GM21576 (cell line): ENCODE measurements at regions not wholly inside any gene's neighbourhood (a gene's known extent, or its start where the extent isn't known, plus 50 kb on each side); places are given as distances from the start of the nearest gene placed in this dataset.
"Not testable (repeated sequence)": the region's sequence is repeated elsewhere in the genome, so short reads cannot be mapped to it uniquely, and the experiment has no call there.

Experiments
- ATAC-seq: cut with Tn5 transposase; IDR thresholded peaks from one replicate; pipeline ENCODE4 v1.9.1; 2021; ENCODE audit warnings: mild to moderate bottlenecking, moderate library complexity; ENCODE audit not compliant: unreplicated experiment

DNA sequence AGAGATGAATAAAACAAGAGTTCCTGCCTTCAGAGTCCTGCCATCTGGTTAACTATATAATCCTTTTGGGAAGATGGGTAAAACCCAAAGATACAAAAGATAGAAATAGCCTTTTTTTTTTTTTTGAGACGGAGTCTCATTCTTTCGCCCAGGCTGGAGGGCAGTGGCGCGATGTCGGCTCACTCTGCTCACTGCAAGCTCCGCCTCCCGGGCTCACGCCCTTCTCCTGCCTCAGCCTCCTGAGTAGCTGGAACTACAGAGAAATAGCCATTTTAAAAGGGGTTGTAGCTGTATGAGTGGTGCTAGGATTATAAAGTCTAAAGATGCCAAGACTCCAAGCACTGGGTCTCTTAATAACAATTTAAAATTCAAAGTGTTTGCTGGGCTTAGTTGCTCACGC is 97.2 kb downstream of the KDR start:
- ATAC-seq, result no peak

DNA sequence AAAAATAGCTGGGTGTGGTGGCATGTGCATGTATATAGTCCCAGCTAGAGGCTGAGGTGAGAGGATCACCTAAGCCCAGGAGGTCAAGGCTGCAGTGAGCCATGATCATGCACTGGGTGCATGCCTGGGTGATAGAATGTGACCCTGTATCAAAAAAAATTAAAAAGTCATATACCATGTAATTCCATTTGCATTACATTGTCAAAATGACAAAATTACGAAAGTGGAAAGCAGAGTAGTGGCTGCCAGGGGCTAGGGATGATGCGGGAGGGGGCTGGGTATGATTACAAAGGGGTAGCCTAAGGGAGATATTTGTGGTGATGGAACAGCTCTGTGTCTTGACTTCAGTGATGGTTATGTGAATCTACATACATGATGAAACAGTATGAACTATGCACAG is 97.8 kb downstream of the KDR start:
- ATAC-seq, result no peak

DNA sequence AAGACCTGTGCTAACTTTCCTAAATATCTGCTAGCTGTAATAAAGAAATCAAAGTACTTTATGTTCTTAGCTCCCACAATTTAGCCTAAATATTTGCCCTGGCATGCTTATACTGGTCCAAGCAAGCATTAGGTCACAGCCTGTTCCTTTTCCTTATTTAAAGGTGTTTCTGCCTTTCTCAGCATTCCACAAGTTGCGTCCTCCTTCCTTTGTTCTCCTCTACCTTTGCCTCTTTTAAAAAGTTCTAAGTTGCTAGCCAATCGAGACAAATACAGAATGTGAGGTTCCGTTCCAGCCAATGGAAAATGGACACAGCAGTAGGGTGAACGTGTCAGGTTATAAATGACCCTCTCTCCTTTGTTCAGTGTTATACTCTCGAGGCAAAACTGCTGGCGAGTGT is 99.9 kb downstream of the KDR start:
- ATAC-seq, result not testable (repeated sequence)

DNA sequence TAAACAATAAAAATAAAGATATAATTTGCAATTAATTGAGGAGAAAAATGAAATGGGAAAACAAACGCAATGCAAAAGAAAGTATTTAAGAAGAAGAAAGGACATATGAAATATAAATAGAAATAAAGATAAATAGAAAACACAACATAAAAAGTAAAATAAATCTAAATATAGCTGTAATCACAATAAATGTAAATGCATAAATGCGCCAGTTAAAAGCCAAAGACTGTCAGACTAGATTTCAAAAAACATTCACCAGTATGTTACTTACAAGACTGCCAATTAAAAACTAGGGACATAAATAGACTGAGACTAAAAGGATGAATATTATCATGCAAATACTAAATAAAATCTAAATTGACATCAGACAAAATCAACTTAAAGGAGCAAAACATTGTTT is 102.4 kb downstream of the KDR start:
- no peak for ATAC-seq

DNA sequence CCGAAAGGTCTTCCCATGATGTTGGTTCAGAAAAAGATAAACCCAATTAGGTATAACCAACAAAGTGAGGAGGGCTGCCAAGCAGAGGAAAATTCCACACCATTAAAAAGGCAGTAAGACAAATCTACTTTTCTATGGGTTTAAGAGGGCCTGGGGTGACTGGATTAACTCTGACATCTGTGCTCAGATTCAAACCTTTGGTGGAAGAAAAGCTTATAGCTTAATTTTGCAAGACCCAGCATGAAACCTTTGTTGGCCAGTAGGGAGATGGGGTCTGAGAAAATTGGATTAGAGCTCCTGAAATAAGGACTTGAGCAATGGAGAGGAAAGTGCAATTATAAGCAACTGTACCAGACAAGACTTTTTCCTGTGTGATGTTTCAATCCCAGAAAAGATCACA is 104.2 kb downstream of the KDR start:
- no peak for ATAC-seq

DNA sequence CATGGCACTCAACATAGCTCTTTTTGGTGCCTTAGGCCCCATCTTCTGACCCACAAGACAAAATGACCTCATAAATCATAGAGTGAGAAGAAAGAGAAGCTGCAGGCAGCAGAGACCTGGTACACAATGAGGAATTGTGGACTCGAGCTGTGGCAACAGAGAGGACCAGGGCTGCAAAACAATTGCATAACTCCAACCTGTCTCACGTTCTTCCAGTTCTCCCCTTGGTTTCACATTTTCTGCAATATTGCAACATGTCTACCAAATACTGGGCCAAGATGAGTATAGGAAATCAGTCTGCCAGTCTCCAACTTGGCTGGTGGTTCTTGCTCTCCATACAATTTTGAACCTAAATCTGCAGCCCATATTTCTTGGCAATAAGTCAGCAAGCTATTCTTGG is 105.3 kb downstream of the KDR start:
- no peak for ATAC-seq

DNA sequence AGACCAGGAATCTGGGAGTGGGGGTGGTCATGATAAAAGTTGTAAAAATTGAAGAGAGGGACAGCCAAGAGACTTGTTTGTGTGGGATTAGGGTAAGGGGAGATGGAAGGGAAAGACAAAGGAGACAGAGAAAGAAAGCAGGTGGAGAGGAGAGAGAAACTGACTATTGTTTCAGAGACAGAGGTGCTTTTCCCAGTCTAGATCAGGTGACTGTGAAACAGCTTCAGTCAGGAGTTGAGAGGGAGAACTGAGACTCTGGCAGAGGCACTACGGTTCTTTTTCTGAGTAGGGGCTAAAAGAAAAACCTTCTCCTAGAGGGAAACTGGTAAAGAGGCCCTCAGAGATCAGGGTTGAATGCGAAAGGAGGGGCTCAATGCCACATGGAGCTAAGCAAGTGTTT is 106.4 kb downstream of the KDR start:
- ATAC-seq, result no peak

DNA sequence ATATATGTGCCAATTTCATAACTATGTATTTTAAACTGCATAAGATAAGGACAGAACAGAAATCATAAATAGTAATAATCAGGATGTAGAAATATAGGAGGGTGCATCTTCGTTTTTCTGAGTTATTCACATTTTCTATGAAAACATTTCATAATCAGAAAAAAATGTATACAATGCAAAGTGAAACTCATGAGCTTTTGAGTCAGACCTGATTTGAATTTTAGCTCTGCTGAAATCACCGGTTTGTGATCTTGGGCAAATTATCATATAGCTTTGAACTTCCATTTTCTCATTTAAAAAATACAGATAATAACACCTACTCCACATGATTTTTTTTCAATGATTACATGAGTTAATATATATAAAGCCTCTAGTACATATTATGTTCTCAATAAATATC is 106.9 kb downstream of the KDR start:
- no peak for ATAC-seq

DNA sequence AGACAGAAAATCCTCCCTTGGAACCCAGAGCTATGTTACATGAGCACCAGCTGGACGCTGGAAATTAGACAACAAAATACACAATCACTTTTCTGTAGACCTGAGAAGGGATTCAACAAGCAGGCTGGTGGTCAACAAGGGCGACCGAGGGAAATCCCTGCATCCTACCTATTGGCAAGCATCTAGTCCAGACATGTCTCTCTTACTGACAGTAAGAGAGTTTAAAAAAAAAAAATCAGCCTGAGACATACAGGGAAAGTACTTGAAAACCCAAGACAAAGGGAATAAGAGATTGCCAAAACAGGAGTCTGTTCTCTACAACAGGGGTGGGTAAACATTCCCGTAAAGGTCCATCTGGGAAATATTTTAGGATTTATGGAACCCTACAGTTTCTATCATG is 108.0 kb downstream of the KDR start:
- no peak for ATAC-seq

DNA sequence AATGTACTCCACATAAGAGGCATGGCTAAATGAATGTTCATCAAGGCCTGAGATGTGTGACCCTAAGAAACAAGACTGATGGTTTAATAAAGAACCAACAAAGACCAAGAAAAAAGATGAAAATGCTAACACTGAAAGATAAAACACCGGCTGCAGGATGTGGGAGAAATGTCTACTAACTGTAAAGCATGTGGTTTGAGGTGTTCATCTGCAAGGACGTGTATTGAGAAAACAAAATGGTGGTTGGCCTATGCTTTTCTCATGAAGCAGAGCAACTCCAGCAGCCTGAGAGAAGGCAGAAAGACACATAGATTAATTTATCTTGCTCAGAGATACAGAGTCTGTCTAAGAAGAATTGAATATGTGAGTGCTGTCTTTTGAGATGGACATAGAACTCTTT is 109.3 kb downstream of the KDR start:
- no peak for ATAC-seq

DNA sequence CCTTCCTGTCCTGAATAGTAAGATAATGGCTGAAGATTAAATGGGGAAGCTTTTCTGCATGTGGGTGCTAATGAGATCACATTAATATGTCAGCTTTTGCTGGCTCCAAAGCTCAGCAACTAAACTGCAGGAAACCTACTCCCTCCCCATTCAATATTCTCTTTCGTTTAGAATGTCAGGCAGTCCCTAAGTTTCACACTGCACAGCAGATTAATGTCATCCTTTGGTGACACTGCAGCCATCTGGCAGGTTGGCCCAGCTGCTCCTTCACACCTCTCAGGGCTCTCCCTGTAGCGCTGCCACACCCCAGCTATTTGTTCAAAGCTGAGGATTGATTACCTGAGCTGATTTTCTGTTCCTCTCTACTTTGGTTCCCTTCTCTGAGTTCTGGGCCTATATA is 110.5 kb downstream of the KDR start:
- no peak for ATAC-seq

DNA sequence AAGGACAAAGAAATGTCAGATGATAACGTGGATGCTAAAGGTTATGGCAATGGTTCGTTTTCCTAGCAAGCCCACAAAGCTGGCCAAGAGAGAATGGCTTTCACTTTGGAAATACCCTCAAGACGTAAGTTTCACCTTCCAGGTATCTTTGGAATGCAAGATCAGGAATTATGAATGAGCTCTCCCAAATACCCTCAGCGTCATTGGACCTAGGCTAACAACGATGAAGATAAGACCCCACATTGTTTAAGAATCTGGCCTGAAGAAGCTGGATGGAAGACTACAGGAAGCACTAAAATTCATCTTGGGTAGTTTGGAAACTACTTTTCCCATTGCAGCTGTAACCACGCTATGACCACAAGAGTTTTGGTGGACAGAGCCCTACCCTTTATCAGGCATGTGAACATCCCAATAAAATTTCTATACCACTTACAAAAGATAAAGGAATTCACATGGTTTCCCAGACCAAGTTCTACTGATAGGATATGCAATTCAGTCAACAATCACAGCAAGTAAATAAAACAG is 111.9 kb downstream of the KDR start:
- no peak for ATAC-seq

DNA sequence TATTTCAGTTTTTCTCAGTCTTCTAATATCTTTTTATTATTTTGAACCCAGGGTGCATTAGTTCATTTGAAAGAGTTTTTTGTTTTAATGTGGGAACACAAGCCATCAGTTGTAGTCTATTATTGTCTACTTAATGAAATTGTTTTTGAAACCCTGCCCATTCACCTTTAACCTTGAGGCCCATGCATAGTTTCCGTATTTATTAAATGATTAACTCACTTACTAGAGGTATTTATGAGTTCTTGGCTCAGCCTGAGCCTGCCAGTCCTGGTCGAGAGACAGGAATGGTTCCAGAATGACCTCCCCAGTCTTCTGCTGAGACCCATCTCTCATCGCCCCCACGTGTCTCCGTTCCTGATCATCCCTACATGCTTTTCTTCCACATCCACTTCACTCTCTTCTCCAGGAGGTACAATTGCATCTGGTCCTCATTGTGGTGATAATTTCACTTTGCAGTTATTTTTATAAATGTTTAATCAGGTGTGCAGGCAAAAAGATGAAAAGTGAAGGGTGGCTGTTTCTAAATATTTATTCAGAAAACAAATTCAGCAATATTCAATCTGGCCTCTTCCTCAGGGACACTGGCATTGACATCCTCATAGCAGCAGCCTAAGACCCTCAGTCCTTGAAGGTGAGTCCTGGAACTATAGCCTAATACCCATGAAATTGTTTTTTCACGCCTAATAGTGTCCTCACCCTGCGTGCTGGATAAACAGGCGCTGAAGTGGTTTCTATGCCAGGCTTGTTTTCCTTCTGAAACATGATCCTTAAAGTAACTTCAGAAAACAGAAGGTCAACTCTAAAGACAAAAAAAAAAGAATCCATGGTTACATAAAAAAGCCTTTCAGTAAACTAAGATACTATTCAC is 112.8 kb downstream of the KDR start:
- ATAC-seq, result no peak

DNA sequence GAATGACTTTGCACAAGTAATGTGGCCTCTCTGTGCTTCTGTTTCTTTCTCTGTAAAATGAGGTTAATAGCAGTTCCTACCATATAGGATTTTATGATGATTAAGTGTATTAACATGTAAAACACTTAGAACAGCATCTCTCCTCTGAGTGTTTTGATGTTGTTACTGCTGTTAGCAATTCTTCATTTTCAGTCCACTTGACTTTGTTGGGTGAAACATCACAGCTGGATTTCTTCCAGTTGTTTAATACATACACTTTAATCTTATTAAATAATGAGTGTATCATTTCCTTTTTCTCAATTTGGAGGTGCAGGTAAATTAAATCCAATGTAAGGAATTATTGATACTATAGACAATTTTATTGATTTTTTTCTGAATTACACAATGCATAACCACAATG is 113.6 kb downstream of the KDR start:
- no peak for ATAC-seq

DNA sequence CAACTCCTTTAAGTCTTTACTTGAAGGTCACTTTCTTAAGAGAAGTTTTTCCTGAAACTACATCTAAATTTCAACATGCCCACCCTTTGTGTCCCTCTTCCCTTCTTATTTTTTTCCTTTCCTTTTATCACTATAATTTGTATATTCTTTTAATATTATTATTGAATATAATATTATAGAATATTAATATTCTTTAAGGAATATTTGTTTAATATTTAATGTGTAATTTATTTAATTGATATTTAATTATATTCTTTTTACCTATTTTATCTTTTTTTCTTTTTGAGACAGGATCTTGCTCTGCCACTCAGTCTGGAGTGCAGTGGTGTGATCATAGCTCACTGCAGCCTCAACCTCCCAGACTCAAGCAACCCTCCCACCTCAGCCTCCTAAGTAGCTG is 114.8 kb downstream of the KDR start:
- no peak for ATAC-seq

DNA sequence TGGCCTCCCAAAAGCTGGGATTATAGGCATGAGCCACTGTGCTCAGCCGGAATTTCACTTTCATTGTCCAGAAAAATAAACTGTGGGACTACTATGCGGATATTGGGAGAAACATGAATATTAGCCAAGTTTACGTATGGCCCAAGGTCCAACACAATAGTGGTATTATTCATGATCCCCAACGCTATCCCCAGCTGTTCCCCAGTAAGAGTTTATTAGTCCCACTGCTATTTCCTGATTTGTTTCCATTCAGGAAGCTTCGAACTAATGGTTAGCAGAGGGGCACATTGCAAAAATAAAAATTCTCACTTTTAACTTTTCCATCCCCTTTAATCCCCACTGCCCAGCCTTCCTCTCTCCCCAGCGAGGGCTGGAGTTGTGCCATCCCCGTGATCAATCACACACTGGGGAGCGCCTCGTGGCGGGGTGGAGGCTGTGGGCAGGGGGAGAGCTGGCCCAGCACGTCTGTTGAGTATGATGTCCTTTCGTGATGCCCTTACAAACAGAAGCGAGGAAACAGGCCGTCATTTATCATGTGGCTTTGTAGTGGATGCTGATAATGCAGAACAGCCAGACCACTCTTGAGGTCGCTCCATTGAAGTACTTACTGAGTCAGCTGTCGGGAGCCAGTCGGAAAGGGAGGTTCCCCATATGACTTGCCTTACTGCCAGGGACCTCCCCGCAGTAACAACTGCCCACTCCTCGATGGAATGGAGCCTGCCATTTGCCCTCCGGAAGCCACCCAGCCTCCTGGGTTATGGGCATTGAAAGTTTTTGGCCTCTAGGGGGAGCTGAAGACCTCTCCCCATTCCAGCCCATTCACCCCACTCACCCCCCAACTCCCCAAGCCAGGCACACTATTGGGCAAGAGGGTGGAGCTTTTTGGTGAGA is 117.0 kb downstream of the KDR start:
- ATAC-seq, result no peak

DNA sequence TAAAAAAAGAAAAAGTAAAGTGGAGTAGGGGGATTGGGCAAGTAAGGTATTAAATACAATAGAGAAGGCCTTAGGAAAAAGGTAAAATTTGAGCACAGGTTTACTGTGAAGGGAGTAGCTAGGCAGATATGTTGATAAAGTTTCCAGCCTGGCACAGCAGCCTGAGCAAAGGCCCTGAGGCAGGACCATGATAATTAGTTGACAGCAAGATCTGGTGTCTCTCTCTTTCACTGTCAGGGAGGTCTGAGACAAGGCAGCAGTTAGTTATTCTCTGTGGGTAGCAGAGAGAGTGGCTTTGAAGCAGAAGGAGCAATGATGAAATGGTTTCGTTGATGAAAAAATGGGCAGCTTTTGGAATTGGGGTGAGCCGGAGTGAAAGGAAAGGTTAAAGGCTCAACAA is 119.5 kb downstream of the KDR start:
- ATAC-seq, result no peak

DNA sequence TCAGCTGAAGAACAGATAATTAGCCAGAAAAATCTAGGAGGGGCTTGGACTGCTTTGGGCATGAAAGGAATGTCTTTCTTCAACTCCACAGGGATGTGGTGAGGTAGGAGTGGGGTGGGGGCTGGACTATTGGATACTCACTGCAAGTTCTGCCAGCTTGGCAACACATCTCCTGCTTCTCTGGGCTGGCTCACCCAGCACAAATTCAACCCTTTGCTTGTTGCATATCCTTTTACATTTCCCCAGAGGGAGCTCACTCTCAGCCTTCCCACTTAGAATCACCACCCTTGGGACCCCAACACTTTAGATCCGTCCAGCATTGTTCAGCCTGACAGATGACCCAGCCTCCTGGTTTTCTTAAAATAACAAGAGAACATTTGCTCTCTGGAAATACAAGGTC is 120.6 kb downstream of the KDR start:
- no peak for ATAC-seq

DNA sequence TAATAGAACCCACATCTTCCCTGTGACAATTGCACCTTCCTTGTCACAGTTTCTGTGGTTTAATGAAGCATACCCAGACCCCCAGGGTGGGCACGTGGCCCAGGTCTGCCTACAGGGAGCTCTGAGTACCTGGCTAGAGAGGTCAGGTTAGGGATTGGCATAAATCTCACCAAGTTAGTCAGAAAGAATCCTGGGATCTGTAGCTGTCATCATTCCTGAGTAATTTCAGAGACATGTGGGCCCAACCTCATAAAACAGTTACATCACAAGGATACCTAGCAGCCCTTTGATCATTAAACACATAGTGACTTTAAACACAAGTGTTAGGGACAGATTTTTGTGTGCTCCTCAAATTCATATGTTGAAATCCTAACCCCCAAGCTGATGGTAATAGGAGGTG is 123.0 kb downstream of the KDR start:
- ATAC-seq, result no peak

DNA sequence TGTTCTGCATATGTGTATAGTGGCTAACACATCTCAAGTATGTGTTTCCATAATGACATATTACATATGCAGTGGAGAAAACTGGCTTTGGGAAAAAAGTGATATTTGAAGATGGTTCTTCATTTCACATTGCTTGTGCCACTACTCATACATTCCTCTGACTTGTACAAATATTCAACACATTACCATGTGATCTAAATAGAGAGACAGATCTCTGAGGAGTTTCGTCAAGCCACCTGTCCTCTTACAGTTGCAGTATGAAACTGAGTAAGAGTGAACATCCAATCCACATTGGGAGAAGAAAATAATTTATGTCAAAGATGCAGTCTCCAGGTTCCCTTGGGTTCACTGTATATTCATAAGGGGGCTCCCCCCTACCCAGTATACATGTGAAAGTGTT is 123.9 kb downstream of the KDR start:
- ATAC-seq, result no peak

DNA sequence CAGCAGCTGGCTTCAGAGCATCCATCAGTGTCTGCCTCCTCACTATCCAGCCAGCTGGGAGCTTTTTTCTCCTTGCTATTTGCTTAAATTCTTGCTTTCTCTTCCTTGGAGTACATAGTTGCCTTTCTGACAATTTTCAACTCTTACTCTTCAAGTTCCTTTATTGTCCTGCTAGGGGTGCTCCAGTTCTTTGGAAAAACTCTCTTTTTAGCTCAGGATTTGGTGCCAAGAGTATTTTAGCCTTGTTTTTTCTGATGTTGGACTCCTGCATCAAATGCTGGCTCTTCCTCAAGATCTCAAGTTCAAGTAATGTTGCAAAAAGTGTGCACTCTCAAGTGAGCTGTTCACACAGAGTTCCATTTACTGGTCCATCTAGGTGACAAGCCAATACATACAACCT is 126.4 kb downstream of the KDR start:
- no peak for ATAC-seq

DNA sequence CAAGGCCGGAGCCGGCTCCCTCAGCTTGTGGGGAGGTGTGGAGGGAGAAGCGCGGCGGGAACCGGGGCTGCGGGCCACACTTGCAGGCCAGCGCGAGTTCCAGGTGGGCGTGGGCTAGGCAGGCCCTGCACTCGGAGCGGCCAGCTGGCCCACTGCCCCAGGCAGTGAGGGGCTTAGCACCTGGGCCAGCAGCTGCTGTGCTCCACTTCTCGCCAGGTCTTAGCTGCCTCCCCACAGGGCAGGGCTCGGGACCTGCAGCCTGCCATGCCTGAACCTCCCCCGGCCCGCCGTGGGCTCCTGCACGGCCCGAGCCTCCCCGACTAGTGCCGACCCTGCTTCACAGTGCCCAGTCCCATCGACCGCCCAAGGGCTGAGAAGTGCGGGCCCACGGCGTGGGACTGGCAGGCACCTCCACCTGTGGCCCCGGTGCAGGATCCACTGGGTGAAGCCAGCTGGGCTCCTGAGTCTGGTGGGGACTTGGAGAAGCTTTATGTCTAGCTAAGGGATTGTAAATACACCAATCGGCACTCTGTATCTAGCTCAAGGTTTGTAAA is 131.8 kb downstream of the KDR start:
- not testable (repeated sequence) for ATAC-seq
